ENCODE measurements at regions not wholly inside any gene's neighbourhood (a gene's known extent, or its start where the extent isn't known, plus 50 kb on each side); places are given as distances from the start of the nearest gene placed in this dataset.

DNA sequence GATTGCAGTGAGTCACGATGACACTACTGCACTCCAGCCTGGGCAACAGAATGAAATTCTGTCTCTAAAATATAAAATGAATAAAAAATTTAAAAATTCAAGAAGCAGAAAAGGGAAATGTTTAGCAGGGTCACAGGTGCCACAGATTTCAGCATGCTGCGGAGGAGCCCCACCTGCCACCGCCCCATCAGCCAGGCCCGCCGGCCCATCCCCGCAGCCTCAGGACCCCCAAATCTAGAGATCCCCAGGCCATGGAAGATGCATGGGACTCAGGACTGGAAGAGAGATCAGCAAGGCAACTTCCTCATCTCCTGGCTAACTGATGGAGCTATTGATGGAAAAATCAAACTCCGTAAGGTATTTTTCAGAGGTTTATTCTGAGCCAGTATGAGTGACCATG, 208.2 kb downstream of the UQCRFS1 start:
- no peak for DNase-seq
- Histone ChIP-seq H3K4me1 (replicated peaks in 1 of 2) (no peaks in the 10 kb centered on the region), H3K27ac (no peak overlapping the region), H3K4me3 (no peak overlapping the region), H3K9me3 (replicated peaks in 1 of 3) (no peaks in the 10 kb centered on the region), H3K36me3 (replicated peaks in 1 of 2) (no peaks in the 10 kb centered on the region), H3K27me3 (peaks cover 3% of the 10 kb centered on the region)
- intact Hi-C loops (cut with DNase I), result no loop called here
- 92 to 95% (median 94%) methylated on average over 7 of the region's 7 CpGs for WGBS, 4 donors
- TF ChIP-seq, protein P1, sequence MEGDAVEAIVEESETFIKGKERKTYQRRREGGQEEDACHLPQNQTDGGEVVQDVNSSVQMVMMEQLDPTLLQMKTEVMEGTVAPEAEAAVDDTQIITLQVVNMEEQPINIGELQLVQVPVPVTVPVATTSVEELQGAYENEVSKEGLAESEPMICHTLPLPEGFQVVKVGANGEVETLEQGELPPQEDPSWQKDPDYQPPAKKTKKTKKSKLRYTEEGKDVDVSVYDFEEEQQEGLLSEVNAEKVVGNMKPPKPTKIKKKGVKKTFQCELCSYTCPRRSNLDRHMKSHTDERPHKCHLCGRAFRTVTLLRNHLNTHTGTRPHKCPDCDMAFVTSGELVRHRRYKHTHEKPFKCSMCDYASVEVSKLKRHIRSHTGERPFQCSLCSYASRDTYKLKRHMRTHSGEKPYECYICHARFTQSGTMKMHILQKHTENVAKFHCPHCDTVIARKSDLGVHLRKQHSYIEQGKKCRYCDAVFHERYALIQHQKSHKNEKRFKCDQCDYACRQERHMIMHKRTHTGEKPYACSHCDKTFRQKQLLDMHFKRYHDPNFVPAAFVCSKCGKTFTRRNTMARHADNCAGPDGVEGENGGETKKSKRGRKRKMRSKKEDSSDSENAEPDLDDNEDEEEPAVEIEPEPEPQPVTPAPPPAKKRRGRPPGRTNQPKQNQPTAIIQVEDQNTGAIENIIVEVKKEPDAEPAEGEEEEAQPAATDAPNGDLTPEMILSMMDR (IDR thresholded peaks at IDR 0.05), result no peak
- TF ChIP-seq POLR2A (IDR thresholded peaks at IDR 0.05), result no peak

DNA sequence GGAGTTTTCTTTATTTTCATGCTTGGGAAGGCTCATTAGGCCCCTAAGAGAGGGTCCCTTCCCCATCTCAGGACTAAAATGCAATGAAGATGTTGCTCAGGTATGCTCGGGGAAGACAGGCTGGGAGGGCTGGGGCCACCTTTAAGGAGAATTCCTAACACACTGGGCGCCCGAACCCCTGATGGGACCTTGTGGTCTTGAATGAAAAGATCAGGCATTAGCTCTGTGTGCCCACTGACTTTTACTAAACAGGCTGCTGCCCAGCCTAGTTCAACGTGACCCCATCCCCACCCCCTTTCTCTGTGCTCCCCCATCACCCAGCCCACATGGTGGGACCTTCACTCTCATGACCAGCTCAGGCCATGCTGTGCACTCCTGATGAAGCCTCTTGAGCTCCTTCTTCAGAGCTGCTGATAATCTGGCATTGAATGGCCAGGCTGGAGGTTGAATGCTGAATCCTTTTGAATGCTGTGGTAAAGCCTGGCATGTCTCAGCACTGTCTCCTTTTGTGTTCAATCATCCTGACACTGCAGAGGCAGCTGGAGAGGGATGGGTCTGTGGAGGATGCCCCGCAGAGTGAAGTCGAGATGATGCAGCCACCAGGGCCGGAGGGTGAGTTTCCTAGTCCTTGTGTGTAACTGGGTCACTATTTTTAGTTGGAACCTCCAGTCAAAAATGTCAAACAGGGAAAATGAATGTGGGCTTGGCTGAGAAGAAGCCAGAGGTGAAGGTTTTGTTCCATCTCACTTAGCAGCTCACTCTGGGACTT, 209.1 kb downstream of the UQCRFS1 start:
- intact Hi-C loops (cut with DNase I), result no loop called here
- TF ChIP-seq POLR2A (IDR thresholded peaks at IDR 0.05), result no peak
- TF ChIP-seq, protein P1 (IDR thresholded peaks at IDR 0.05), result no peak
- no peaks in the 10 kb centered on the region for H3K36me3 ChIP-seq (replicated peaks in 1 of 2)

DNA sequence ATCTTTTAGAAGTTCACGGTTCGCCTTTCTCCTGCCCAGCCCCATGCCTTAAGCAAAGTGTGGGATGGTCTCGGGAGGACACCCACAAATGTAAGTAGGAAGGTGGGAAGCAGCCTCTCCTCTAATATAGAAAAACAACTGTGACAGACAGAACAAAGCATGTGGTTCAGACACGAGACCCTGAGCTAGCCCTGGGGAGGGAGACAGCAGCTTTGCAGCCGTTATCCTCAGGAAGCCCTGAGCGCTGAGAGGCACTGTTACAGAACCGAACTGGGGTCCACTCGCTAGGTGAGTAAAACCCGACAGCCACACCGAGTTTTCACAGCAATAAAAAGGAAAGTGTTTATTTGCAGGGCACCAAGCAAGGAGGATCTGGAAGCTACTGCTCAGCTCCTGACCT, 210.6 kb downstream of the UQCRFS1 start:
- no peak overlapping the region for H3K4me3 ChIP-seq
- H3K27me3 ChIP-seq, result peaks cover 4% of the 10 kb centered on the region
- no peaks in the 10 kb centered on the region for H3K4me1 ChIP-seq (replicated peaks in 1 of 2)
- no peaks in the 10 kb centered on the region for H3K9me3 ChIP-seq (replicated peaks in 1 of 3)
- H3K27ac ChIP-seq, result no peak overlapping the region
- intact Hi-C loops (cut with DNase I), result no loop called here
- H3K36me3 ChIP-seq (replicated peaks in 1 of 2), result no peaks in the 10 kb centered on the region
- no peak for DNase-seq
- no peak for TF ChIP-seq POLR2A (IDR thresholded peaks at IDR 0.05)
- TF ChIP-seq, protein P1 (IDR thresholded peaks at IDR 0.05), result no peak
- WGBS, 4 donors, result 64 to 77% (median 68%) methylated on average over 10 of the region's 10 CpGs

More for the DNA sequence above, 209.1 kb downstream of the UQCRFS1 start:
- WGBS, 4 donors, result 59 to 68% (median 64%) methylated on average over 7 of the region's 7 CpGs
- no peaks in the 10 kb centered on the region for H3K9me3 ChIP-seq (replicated peaks in 1 of 3)
- no peak overlapping the region for H3K4me3 ChIP-seq
- H3K4me1 ChIP-seq (replicated peaks in 1 of 2), result no peaks in the 10 kb centered on the region
- DNase-seq, result no peak
- H3K27me3 ChIP-seq, result peaks cover 7% of the 10 kb centered on the region
- H3K27ac ChIP-seq, result no peak overlapping the region

DNA sequence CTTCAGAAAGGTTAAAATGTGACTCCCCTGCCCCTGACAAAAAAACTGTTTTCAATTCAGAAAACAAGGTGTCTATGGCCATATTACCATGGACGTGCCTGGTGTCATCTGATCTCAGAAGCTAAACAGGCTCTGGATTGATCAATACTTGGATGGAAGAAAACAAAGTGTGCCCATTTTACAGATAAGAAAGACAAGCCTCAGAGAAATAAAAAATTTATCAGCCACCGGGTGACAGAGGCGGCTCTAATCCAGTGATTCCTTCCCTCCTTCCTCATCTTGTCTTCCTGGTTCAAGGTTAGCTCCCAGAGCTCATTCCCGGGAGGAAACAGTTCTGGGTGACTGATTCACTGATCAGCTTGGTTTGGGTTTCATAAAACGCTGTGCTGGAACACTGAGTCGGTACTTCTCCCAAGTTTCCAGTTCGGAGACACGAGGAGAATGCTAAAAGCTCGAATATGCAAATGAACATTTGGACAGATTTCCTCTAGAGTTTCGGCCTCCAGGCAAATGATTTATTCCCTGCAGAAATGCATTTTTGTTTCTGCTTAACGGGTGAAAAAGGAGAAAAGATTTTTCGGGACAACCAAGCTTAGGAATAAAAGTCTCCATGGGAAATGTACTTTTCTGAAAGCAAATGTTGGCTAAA, 211.2 kb downstream of the UQCRFS1 start:
- Histone ChIP-seq H3K4me1 (replicated peaks in 1 of 2) (no peaks in the 10 kb centered on the region), H3K27me3 (peaks cover 4% of the 10 kb centered on the region), H3K27ac (no peak overlapping the region), H3K4me3 (no peak overlapping the region), H3K36me3 (replicated peaks in 1 of 2) (no peaks in the 10 kb centered on the region), H3K9me3 (replicated peaks in 1 of 3) (no peaks in the 10 kb centered on the region)
- intact Hi-C loops (cut with DNase I), result no loop called here
- TF ChIP-seq, protein P1 (IDR thresholded peaks at IDR 0.05), result no peak
- TF ChIP-seq POLR2A (IDR thresholded peaks at IDR 0.05), result no peak
- WGBS, 4 donors, result 36 to 45% (median 41%) methylated on average over 12 of the region's 12 CpGs
- no peak for DNase-seq
